Neural progenitor cell (in vitro differentiated cells): ENCODE measurements at regions not wholly inside any gene's neighbourhood (a gene's known extent, or its start where the extent isn't known, plus 50 kb on each side); places are given as distances from the start of the nearest gene placed in this dataset.

Experiments used
- DNase-seq: peaks from one replicate; pipeline ENCODE4 v3.0.0-alpha.2; 2016; ENCODE audit warnings: low spot score
- H2AFZ ChIP-seq: fragments of 200-600 bp; sonication (generic); replicated peaks from 2 replicates; pipeline ENCODE4 v1.6.1; 2016; ENCODE audit warnings: antibody characterized with exemption
- H3F3A ChIP-seq: fragments of 200-600 bp; sonication (generic); 2 replicates; pipeline ENCODE4 v1.6.1; 2016; ENCODE audit warnings: antibody characterized with exemption, low read depth
- H3K27ac ChIP-seq: fragments of 200-600 bp; sonication (generic); 2 replicates; pipeline ENCODE4 v1.5.1; 2016; ENCODE audit warnings: mild to moderate bottlenecking
- H3K27me3 ChIP-seq: fragments of 200-600 bp; sonication (generic); 2 replicates; pipeline ENCODE4 v1.6.1; 2016; ENCODE audit warnings: mild to moderate bottlenecking, moderate library complexity
- H3K36me3 ChIP-seq: fragments of 200-600 bp; sonication (generic); 2 replicates; pipeline ENCODE4 v1.5.1; 2016
- H3K4me1 ChIP-seq: fragments of 200-600 bp; sonication (generic); 2 replicates; pipeline ENCODE4 v1.6.1; 2016; ENCODE audit warnings: mixed run types
- H3K4me2 ChIP-seq: fragments of 200-600 bp; sonication (generic); 2 replicates; pipeline ENCODE4 v1.6.1; 2016
- H3K4me3 ChIP-seq: fragments of 200-600 bp; sonication (generic); 2 replicates; pipeline ENCODE4 v1.5.1; 2016
- H3K79me2 ChIP-seq: fragments of 200-600 bp; sonication (generic); 2 replicates; pipeline ENCODE4 v1.6.1; 2016; ENCODE audit warnings: low read depth
- H3K9ac ChIP-seq: fragments of 200-600 bp; sonication (generic); 2 replicates; pipeline ENCODE4 v1.6.1; 2016
- H3K9me3 ChIP-seq: fragments of 200-600 bp; sonication (generic); 2 replicates; pipeline ENCODE4 v1.5.1; 2016; ENCODE audit warnings: low read depth
- H4K20me1 ChIP-seq: fragments of 200-600 bp; sonication (generic); 2 replicates; pipeline ENCODE4 v1.6.1; 2016; ENCODE audit warnings: low read depth
- H3K27ac Mint-ChIP-seq: 3 replicates; pipeline ENCODE4 v1.8.0; 2021; ENCODE audit warnings: mixed read lengths
- H3K27me3 Mint-ChIP-seq: 2 replicates; pipeline ENCODE4 v1.8.0; 2022; ENCODE audit warnings: low read depth, mild to moderate bottlenecking, inconsistent platforms, moderate library complexity, mixed read lengths; ENCODE audit not compliant: insufficient read depth
- H3K36me3 Mint-ChIP-seq: 3 replicates; pipeline ENCODE4 v1.8.0; 2021; ENCODE audit warnings: mixed read lengths
- H3K4me1 Mint-ChIP-seq: 3 replicates; pipeline ENCODE4 v1.8.0; 2021; ENCODE audit warnings: mixed read lengths
- H3K4me3 Mint-ChIP-seq: 3 replicates; pipeline ENCODE4 v1.8.0; 2021; ENCODE audit warnings: mild to moderate bottlenecking, moderate library complexity, mixed read lengths
- H3K9me3 Mint-ChIP-seq: 3 replicates; pipeline ENCODE4 v1.8.0; 2020; ENCODE audit warnings: mixed read lengths
- EZH2 ChIP-seq: fragments of 200-600 bp; sonication (generic); IDR thresholded peaks from 2 replicates; pipeline ENCODE4 v1.6.1; 2017; ENCODE audit warnings: antibody characterized with exemption, mild to moderate bottlenecking, moderate library complexity
- EZH2phosphoT487 ChIP-seq: fragments of 200-600 bp; sonication (generic); IDR thresholded peaks from 2 replicates; pipeline ENCODE4 v1.6.1; 2017; ENCODE audit warnings: antibody characterized with exemption
- TF ChIP-seq, protein P1 (sequence below): fragments of 200-600 bp; sonication (generic); IDR thresholded peaks from 2 replicates; pipeline ENCODE4 v1.5.1; 2017; ENCODE audit warnings: antibody characterized with exemption, mild to moderate bottlenecking

DNA sequence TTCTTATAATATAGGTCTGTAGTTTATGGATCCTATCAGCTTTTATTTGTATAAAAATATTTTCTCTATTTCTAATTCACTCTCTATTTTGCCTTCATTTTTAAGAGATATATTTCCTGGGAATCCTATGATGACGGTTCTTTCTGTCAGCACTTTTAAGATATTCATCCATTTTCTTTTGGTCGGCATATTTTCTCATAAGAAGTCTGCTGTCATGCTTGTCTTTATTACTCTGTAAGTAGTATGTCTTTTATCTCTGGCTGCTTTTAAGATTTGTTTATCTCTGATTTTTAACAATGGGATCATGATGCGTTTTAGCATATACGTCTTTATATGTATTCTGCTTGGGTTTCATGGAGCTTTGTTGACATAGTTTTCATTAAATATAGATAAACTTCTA, 175.5 kb downstream of the SNX19 start:
- no peak overlapping the region for H3K4me3 Mint-ChIP-seq
- Histone ChIP-seq H3K9ac (no peak overlapping the region), H4K20me1 (no peaks in the 10 kb centered on the region)

DNA sequence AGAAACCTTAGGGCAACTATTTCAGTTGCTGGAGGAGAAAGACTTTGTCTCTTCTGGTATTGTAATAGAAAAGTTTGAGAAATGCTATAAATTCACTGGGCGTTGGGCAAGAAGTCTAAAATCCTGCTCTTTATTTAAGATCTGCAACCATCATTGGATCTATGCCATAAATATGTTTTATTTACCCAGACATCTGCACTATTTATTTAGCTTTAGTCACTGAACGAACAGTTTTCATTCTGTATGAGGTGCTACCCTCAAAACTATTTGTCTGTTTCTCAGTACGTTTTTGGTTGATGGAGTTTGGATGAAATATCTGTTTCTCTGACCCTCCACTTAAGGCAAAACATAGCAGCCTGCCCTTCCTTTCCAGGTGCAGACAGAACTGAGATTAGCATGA, 171.5 kb downstream of the SNX19 start:
- TF ChIP-seq EZH2phosphoT487 (no peak), EZH2 (no peak)
- TF ChIP-seq, protein P1, sequence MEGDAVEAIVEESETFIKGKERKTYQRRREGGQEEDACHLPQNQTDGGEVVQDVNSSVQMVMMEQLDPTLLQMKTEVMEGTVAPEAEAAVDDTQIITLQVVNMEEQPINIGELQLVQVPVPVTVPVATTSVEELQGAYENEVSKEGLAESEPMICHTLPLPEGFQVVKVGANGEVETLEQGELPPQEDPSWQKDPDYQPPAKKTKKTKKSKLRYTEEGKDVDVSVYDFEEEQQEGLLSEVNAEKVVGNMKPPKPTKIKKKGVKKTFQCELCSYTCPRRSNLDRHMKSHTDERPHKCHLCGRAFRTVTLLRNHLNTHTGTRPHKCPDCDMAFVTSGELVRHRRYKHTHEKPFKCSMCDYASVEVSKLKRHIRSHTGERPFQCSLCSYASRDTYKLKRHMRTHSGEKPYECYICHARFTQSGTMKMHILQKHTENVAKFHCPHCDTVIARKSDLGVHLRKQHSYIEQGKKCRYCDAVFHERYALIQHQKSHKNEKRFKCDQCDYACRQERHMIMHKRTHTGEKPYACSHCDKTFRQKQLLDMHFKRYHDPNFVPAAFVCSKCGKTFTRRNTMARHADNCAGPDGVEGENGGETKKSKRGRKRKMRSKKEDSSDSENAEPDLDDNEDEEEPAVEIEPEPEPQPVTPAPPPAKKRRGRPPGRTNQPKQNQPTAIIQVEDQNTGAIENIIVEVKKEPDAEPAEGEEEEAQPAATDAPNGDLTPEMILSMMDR: no peak
- H3K27me3 ChIP-seq: no peaks in the 10 kb centered on the region
- no peaks in the 10 kb centered on the region for H3K4me1 Mint-ChIP-seq
- H3K27ac Mint-ChIP-seq: no peak overlapping the region
- H3K9me3 Mint-ChIP-seq: peaks cover 26% of the 10 kb centered on the region
- no peak overlapping the region for H3K4me2 ChIP-seq
- H3K4me3 Mint-ChIP-seq: no peak overlapping the region
- no peak overlapping the region for H3K4me3 ChIP-seq
- no peak overlapping the region for H2AFZ ChIP-seq
- H3K9ac ChIP-seq: no peak overlapping the region
- H3K4me1 ChIP-seq: no peaks in the 10 kb centered on the region
- H3F3A ChIP-seq: no peaks in the 10 kb centered on the region
- H3K27ac ChIP-seq: no peak overlapping the region
- peaks cover 3% of the 10 kb centered on the region for H3K36me3 Mint-ChIP-seq
- peaks cover 2% of the 10 kb centered on the region for H3K9me3 ChIP-seq
- H3K27me3 Mint-ChIP-seq: peaks cover 4% of the 10 kb centered on the region
- DNase-seq: no peak
- no peaks in the 10 kb centered on the region for H3K36me3 ChIP-seq
- no peaks in the 10 kb centered on the region for H3K79me2 ChIP-seq
- H4K20me1 ChIP-seq: no peaks in the 10 kb centered on the region

More for the DNA sequence above, 175.5 kb downstream of the SNX19 start:
- peaks cover 3% of the 10 kb centered on the region for H3K36me3 Mint-ChIP-seq
- Histone ChIP-seq H3K4me3 (no peak overlapping the region), H3F3A (no peaks in the 10 kb centered on the region), H3K27me3 (no peaks in the 10 kb centered on the region), H3K27ac (no peak overlapping the region), H3K36me3 (no peaks in the 10 kb centered on the region), H3K4me1 (no peaks in the 10 kb centered on the region), H3K4me2 (no peak overlapping the region), H3K9me3 (peaks cover 6% of the 10 kb centered on the region), H3K79me2 (no peaks in the 10 kb centered on the region), H2AFZ (no peak overlapping the region)
- H3K27ac Mint-ChIP-seq: no peak overlapping the region
- DNase-seq: no peak
- H3K27me3 Mint-ChIP-seq: peaks cover 2% of the 10 kb centered on the region
- peaks cover 30% of the 10 kb centered on the region for H3K9me3 Mint-ChIP-seq
- H3K4me1 Mint-ChIP-seq: peaks cover 15% of the 10 kb centered on the region
- TF ChIP-seq EZH2phosphoT487 (no peak), EZH2 (no peak)
- TF ChIP-seq, protein P1: no peak

DNA sequence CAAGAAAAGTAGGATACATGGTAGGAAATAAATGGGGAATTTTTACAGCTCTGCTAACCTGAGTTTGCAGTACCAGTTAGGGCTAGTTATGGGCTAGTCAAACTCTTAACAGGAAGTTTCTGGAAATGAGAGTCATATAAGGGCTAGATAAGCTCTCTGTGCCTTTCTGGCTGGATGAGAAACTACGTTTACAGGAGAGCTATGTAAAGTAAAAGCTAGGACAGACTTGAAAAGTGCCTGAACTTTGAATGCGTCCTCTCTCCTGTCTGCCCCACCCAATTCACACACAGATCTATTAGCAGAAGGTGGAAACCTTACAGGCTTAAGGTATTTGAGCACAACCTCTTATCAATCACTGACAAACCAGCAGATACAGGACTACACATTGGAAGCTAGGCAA, 167.1 kb downstream of the SNX19 start:
- no peaks in the 10 kb centered on the region for H3K36me3 ChIP-seq
- peaks cover 16% of the 10 kb centered on the region for H3K9me3 Mint-ChIP-seq
- no peak overlapping the region for H3K9ac ChIP-seq
- no peaks in the 10 kb centered on the region for H3F3A ChIP-seq
- H3K4me3 Mint-ChIP-seq: no peak overlapping the region
- no peaks in the 10 kb centered on the region for H3K4me1 Mint-ChIP-seq
- no peak overlapping the region for H3K4me3 ChIP-seq
- H3K9me3 ChIP-seq: no peaks in the 10 kb centered on the region
- no peak overlapping the region for H3K27ac Mint-ChIP-seq
- H4K20me1 ChIP-seq: no peaks in the 10 kb centered on the region
- H3K79me2 ChIP-seq: no peaks in the 10 kb centered on the region
- DNase-seq: no peak
- no peak overlapping the region for H3K27ac ChIP-seq
- TF ChIP-seq, protein P1: no peak
- TF ChIP-seq EZH2phosphoT487 (no peak), EZH2 (no peak)
- no peaks in the 10 kb centered on the region for H3K27me3 ChIP-seq
- no peaks in the 10 kb centered on the region for H3K4me1 ChIP-seq
- no peak overlapping the region for H3K4me2 ChIP-seq
- peaks cover 4% of the 10 kb centered on the region for H3K27me3 Mint-ChIP-seq
- H3K36me3 Mint-ChIP-seq: no peaks in the 10 kb centered on the region
- H2AFZ ChIP-seq: no peak overlapping the region
